Activated CD8-positive, alpha-beta memory T cell treated with anti-CD3 and anti-CD28 coated beads for 4 hours (primary cell): ENCODE measurements at regions not wholly inside any gene's neighbourhood (a gene's known extent, or its start where the extent isn't known, plus 50 kb on each side); places are given as distances from the start of the nearest gene placed in this dataset.

ENCODE experiments used
- DNase-seq, 2 donors: peaks; one replicate each; pipeline ENCODE4 v3.0.0-alpha.2; 2020; ENCODE audit warnings: low read depth in 2 of 2

GRCh38 chr3:102181175-102181920, 253.5 kb upstream of the ZPLD1 start:
- no peak for DNase-seq

- no peak for DNase-seq
Measured at GRCh38 chr3:102182162-102182561, 252.7 kb upstream of the ZPLD1 start.

DNA sequence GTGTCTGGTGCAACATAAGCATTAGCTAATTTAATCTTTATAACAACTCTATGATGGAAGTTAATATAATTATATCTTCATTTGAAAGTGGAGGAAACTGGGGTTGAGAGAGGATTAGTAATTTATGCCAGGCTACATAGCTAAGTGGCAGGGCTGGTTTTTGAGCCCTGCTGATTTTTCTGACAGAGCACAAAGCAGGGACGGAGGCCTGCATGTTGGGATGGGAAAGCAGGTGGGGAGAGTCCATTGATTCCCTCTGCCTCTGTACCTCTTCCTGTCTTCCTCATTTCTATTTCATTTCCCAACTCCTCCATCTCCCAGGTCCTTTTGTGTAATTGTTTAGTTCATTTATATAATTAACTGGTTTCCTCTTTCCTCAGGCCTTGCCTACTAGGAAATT, 251.6 kb upstream of the ZPLD1 start:
- DNase-seq, result no peak

DNA sequence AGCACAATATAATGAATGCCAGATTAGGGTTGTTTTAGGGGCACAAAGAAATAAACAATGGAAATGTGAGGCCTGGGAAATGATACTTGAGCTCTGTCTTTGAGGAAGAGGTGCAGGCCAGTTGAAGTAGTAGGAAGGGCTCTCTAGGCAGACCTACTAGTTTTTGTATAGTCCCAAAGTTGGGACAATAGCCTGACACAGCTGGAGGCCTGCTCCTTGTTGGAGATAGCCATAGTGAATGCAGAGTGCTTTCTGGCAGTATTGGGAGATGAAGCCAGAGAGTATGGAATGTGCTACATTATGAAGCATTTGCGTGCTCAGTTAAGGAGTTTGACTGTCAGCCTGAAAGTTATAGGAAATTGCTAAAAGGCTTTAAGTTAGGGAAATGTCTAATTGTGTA, 251.2 kb upstream of the ZPLD1 start:
- no peak for DNase-seq

DNA sequence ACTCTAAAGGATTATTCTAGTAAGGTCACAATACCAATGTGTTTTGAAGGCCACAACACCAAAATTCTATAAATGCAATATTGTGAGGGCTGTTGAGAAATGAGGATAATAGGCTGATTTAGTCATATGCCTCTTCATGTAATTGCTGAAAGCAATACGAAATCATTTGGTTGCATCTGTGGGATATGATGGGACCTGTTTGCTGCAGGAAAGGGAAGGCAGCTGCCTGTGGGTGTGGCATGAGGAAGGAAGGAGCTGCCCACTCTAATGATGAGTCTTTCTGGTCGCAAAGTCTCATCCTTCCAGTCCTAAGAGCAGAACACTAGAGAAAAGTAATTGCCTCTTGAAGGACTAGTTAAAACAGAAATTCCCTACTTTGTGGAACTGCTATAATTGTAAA, 245.3 kb upstream of the ZPLD1 start:
- no peak for DNase-seq

DNA sequence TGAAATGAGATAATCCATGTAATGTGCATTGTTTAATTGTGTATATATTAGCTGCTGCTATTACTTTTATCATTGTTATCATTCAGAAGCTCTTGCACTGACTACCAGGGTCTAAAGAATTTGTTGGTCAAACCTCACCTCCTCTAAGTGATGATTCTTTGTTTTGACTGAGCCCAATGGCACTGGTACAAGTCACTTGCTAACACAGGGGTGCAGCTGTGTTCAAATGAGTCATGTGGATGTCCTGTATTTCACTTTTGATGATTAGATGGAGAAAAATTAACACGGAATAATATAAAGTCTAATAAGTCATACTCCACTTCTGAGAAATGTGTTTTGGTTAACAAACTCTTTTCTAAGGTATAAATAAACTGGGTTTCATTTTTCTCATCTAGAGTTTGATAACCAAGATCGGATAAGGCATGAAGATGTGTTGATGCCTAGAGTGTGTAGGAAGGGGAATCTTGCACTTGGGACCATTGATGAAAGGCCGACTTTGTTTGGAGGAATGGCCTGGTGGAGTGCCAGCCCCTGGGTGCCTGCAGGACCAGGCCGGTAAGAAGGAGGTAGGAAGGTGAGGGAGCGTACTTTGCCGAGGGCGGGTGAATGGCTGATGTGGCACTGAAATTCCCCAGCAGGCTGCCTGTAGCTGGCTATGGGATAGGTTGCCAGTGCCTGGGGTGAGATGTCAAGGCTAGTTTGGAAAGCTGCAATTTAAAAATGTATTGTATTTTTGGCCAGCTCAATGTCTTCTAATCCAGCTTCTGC, 244.7 kb upstream of the ZPLD1 start:
- DNase-seq, result no peak

DNA sequence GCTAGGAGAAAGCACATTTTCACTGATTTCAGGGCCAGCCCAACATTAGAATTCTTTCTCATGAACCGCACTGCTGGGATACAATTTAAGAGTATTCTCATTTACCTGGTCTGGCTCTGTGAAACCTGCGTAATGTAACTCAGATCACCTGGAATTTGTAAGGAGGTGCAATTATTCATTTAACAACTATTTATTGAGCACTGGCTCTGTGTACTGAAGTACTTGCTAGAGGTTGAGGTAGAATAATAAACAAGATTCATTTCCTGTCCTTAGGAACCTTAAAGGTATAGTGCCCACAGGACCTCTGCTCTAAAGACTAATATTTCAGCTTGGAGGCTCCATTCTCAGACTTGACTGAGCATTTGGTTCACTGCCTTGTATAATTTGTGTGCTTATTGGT, 242.2 kb upstream of the ZPLD1 start:
- DNase-seq, result no peak

GRCh38 chr3:102193255-102193654, 241.6 kb upstream of the ZPLD1 start:
- no peak for DNase-seq

DNA sequence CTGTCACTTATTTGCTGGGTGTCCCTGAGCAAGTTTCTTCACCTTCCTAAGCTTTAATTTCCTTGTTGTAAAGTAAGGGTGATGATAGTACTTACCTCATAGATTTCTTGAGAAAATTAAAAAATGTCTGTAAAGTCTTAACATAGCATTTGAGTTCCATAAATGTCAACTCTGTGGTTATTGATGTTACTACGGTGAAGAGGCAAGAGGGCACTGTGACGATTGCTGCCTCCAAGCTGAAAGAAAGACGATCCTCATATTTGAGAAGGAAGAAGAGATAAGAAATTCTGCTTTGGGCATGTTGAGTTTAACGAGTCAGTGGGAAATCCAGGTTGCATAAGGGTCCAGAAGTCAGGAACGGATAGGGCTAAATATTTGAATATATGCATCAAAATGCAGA, 240.8 kb upstream of the ZPLD1 start:
- DNase-seq, result no peak

GRCh38 chr3:102194760-102195159, 240.1 kb upstream of the ZPLD1 start:
- DNase-seq, result no peak

DNA sequence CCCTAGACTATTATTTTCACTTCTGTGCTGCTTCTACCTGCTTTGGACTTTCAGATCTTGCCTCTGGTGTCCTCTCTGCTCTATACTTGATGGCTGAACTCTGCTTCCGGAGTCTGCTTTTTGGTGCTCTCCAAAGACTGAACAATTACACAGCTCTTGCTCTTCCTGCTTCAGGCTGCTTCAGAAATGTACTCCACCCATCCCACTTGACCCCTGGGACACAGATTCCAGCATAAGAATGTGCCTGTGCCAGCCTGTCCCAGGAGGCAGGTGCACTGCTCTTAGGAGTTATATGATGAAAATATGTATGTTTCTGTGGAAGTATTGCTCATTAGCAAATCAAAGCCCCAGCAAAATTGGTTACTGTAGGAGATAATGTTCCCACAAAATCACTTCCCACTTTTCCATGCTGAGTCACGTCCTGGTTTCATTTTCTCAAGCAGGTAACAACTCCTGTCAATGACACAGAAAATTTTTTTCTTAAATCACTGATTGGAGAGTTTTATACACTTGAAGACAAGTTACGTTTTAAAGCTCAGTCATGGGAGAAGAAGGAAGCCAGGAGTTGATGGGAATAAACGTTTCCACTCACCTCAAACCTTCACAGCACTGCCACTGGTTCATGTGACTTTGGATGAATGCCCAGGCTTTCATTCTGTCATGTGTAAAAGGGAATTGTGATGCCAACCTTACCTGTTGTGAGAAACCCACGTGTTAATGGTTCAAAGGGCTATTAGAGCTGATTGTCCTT, 239.4 kb upstream of the ZPLD1 start:
- no peak for DNase-seq

DNA sequence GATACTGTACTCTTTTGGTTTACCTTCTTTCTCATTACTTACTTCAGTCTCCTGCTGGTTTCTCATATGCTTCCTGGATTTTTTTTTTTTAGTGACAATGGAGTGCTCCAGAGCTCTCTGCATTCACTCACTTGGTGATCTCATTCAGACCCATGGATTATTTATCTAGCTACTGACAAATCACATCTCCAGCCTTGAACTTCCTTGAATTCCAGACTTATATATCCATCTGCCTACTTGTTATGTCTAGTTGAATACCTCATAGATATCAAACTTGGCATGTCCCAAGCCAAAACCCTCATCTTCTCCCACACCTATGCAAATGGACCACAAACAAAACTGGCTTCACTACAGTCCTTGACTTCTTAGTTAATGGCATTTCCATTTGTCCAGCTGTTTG, 234.7 kb upstream of the ZPLD1 start:
- DNase-seq, result no peak

- no peak for DNase-seq
Measured at GRCh38 chr3:102200560-102200959, 234.3 kb upstream of the ZPLD1 start.

GRCh38 chr3:102205647-102206046, 229.2 kb upstream of the ZPLD1 start:
- DNase-seq, result no peak

- DNase-seq, result no peak
Measured at GRCh38 chr3:102206511-102207031, 228.2 kb upstream of the ZPLD1 start.

DNA sequence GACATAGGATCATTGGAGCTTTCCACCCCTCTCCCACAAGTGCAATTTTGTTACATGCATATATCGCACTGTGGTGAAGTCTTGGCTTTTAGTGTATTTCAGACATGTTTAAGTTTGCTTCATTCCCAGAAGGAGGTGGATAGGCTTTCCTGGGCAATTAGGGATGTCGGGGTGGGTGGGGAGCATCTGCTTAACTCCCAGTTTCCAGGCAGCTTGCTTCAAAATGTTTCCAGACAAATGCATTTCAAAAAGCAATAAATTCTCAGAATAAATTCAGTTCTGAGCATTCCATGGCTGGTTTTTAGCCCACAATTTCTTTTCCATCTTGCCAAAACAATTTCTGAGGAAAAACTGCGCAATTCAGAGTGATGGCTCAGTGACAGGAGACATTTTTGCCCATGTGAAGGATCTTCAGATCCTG, 227.7 kb upstream of the ZPLD1 start:
- no peak for DNase-seq

DNA sequence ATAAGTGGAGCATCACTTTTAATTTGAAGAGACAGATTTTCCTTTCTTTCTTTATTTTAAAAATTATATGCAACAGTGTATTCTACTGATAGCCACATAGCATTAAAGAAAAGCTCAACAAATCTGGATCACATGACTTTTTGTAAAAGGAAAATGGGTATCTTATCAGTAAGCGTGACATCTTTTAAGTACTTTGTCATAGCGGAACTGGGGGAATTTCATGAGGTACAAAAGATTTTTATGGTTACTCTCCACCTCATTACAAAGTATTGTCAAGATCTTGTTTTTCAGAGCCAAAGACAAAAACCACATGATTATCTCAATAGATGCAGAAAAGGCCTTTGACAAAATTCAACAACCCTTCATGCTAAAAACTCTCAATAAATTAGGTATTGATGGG, 219.6 kb upstream of the ZPLD1 start:
- DNase-seq, result no peak

GRCh38 chr3:102223132-102223531, 211.7 kb upstream of the ZPLD1 start:
- DNase-seq, result no peak

- no peak for DNase-seq
Measured at GRCh38 chr3:102224171-102224570, 210.6 kb upstream of the ZPLD1 start.

DNA sequence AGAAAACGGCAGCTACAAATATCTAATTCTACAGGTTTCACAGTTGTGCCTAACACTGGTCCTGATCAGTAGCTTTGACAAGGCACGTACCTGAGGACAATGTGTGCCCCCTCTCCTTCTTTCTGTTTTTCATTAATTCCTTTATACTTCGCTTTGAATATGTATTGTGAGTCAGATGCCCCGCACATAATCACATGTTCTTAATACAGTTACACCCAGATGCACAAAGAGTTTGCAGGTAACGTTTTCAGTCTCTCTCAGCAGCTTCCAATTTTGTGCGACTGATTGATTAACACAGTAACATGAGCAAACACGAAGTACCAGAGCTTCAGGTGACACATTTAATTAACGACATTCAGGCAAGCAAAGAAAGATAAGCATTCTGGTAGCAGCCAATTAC, 209.8 kb upstream of the ZPLD1 start:
- no peak for DNase-seq

GRCh38 chr3:102225407-102226132, 209.2 kb upstream of the ZPLD1 start:
- DNase-seq, result no peak

- no peak for DNase-seq
Measured at GRCh38 chr3:102226463-102226862, 208.4 kb upstream of the ZPLD1 start.
